Endothelial cell of umbilical vein (primary cell): ENCODE measurements at regions not wholly inside any gene's neighbourhood (a gene's known extent, or its start where the extent isn't known, plus 50 kb on each side); places are given as distances from the start of the nearest gene placed in this dataset.

ENCODE experiments used
- BruUV-seq: library from RNA; stranded (reverse); fragments of 400-500 nt; replicated peaks from 2 replicates; lab custom pipeline; 2021; lab: Mats Ljungman, UMichigan
- CTCF ChIA-PET: fragments of 300-600, 350-600 bp; sonication (Branson Sonifier 250); formaldehyde crosslinking; loops from one replicate; lab custom pipeline; 2021; ENCODE audit warnings: antibody characterized with exemption, inconsistent platforms; lab: Charles Lee
- POLR2A ChIA-PET: fragments of 300-600, 350-600 bp; sonication (Branson Sonifier 250); formaldehyde crosslinking; loops from one replicate; lab custom pipeline; 2021; ENCODE audit warnings: antibody characterized with exemption, inconsistent platforms; lab: Charles Lee
- DNase-seq: peaks from one replicate; pipeline ENCODE4 v3.0.0-alpha.2; 2011; ENCODE audit warnings: low read depth, low spot score
- FAIRE-seq: peaks from 2 replicates; lab custom pipeline; 2011; peaks lifted over from hg19 to GRCh38; lab: Jason Lieb, UNC
- H2AFZ ChIP-seq: 2 replicates; pipeline ENCODE4 v1.6.0; 2012; ENCODE audit warnings: low read depth, low read length, control low read depth, inconsistent platforms
- H3K27ac ChIP-seq: 2 replicates; pipeline ENCODE4 v1.5.1; 2011; ENCODE audit warnings: low read depth, mild to moderate bottlenecking, control low read depth, low read length, moderate library complexity; ENCODE audit not compliant: insufficient read depth
- H3K27me3 ChIP-seq, 2 experiments: 2 replicates each; pipeline versions ENCODE4 v1.6.0 to v1.6.1; 2011; ENCODE audit warnings: low read length in 2 of 2, mixed read lengths in 1 of 2; ENCODE audit not compliant: control insufficient read depth in 2 of 2, insufficient read depth in 2 of 2
- H3K36me3 ChIP-seq, 2 experiments: 2 replicates in 1 of 2; 3 replicates in 1 of 2; pipeline ENCODE4 v1.5.1; 2011; ENCODE audit warnings: low read length in 2 of 2, mild to moderate bottlenecking in 1 of 2, moderate library complexity in 1 of 2; ENCODE audit not compliant: control insufficient read depth in 2 of 2, insufficient read depth in 2 of 2; ENCODE audit errors: extremely low read depth in 1 of 2
- H3K4me1 ChIP-seq: 3 replicates; pipeline ENCODE4 v1.5.1; 2011; ENCODE audit warnings: mild to moderate bottlenecking, low read length; ENCODE audit not compliant: control insufficient read depth, insufficient read depth; ENCODE audit errors: extremely low read depth
- H3K4me2 ChIP-seq: 2 replicates; pipeline ENCODE4 v1.6.1; 2011; ENCODE audit warnings: low read length, control low read depth, mixed read lengths; ENCODE audit not compliant: insufficient read depth
- H3K4me3 ChIP-seq, 3 experiments: fragments of 200-600 bp in 1 of 3; sonication (generic), shearing (Covaris generic) in 1 of 3; replicated peaks in 1 of 3; 2 replicates each; pipeline ENCODE4 v1.5.1; 2011 to 2016; ENCODE audit warnings: control low read depth in 3 of 3, low read length in 3 of 3, mild to moderate bottlenecking in 2 of 3, inconsistent platforms in 1 of 3, low read depth in 1 of 3, moderate library complexity in 1 of 3; ENCODE audit not compliant: insufficient read depth in 1 of 3
- H3K79me2 ChIP-seq: 2 replicates; pipeline ENCODE4 v1.6.0; 2012; ENCODE audit warnings: low read length, inconsistent platforms; ENCODE audit not compliant: control insufficient read depth, insufficient read depth
- H3K9ac ChIP-seq: replicated peaks from 2 replicates; pipeline ENCODE3; 2011; ENCODE audit warnings: low read length, control low read depth; ENCODE audit not compliant: insufficient read depth; ENCODE audit errors: extremely low read depth
- H3K9me1 ChIP-seq: replicated peaks from 3 replicates; pipeline ENCODE4 v1.6.0; 2011; ENCODE audit warnings: mild to moderate bottlenecking, low read length; ENCODE audit not compliant: control insufficient read depth, insufficient read depth; ENCODE audit errors: extremely low read depth
- H3K9me3 ChIP-seq: replicated peaks from 2 replicates; pipeline ENCODE4 v1.5.1; 2012; ENCODE audit warnings: low read length, inconsistent platforms; ENCODE audit not compliant: control insufficient read depth, insufficient read depth
- H4K20me1 ChIP-seq: replicated peaks from 2 replicates; pipeline ENCODE3; 2011; ENCODE audit warnings: mild to moderate bottlenecking, low read length; ENCODE audit not compliant: control insufficient read depth, insufficient read depth; ENCODE audit errors: extremely low read depth
- FOS ChIP-seq: IDR thresholded peaks from 2 replicates; pipeline ENCODE4 v1.6.1; 2011; ENCODE audit warnings: mild to moderate bottlenecking, low read length, moderate library complexity, borderline replicate concordance; ENCODE audit not compliant: insufficient read depth
- GATA2 ChIP-seq: IDR thresholded peaks from 2 replicates; pipeline ENCODE4 v1.7.0; 2011; ENCODE audit warnings: low read depth, mild to moderate bottlenecking, moderate library complexity, mixed read lengths, low read length; ENCODE audit not compliant: insufficient read length, insufficient read depth
- JUN ChIP-seq: IDR thresholded peaks from 2 replicates; pipeline ENCODE4 v1.6.1; 2011; ENCODE audit warnings: borderline replicate concordance, low read depth; ENCODE audit not compliant: insufficient read length, insufficient read depth
- MYC ChIP-seq: IDR thresholded peaks from one replicate; pipeline ENCODE4 v1.6.1; 2011; ENCODE audit warnings: mild to moderate bottlenecking, low read depth, low read length
- POLR2A ChIP-seq: IDR thresholded peaks from 2 replicates; pipeline ENCODE4 v1.6.1; 2012; ENCODE audit warnings: low read depth, mild to moderate bottlenecking, control low read depth, low read length
- POLR2AphosphoS5 ChIP-seq: IDR thresholded peaks from 2 replicates; pipeline ENCODE4 v1.6.1; 2012; ENCODE audit warnings: low read depth, mild to moderate bottlenecking, control low read depth, low read length, moderate library complexity; ENCODE audit not compliant: insufficient read depth
- dilution Hi-C: fragments of 300-500 bp; cut with MboI; formaldehyde crosslinking; loops from one replicate; pipeline ENCODE4 v1.15.0; 2019; ENCODE audit warnings: low sequenced_read_pairs; ENCODE audit not compliant: extremely low pct_ligation_motif_present
- intact Hi-C: fragments of 100-400 bp; cut with micrococcal nuclease; formaldehyde crosslinking; loops from one replicate; pipeline ENCODE4 v1.10.0; 2022
- TF ChIP-seq, protein P1 (sequence below): IDR thresholded peaks from 2 replicates; pipeline ENCODE4 v1.6.1; 2011; ENCODE audit not compliant: insufficient read depth, insufficient read length

DNA sequence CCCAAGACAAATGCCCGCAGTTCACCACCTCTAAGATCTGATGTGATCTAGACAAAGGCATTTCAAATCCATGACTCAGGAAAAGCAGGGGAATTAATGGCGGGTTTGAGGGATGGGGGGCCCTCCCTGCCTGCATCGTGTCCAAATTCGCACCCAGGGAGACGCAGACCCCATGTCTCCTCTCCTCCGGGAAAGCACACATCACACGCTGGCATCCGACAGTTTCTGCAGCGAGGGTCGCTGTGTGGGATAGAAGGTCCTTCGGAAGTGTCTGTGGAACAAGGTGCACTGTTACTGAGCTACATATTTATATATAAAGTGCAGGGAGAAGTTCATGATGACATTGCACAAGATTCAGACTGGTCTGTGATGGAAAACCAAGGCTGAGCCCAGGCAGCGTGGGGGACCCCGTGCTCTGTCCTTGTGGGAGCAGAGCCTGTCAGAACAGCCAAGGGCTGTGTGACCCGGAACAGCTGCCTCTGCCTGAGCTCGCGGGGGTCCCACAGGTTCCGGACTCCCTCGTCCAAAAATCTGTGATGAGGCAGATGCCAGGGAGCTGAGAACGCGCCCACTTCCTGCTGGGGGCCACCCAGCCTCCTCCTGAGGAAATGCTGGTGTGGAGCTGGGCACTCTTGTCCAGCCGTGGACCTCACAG is 82.3 kb upstream of the CTDP1 start:
- TF ChIP-seq MYC (no peak), POLR2AphosphoS5 (no peak), POLR2A (no peak), GATA2 (no peak), JUN (no peak)
- TF ChIP-seq, protein P1, sequence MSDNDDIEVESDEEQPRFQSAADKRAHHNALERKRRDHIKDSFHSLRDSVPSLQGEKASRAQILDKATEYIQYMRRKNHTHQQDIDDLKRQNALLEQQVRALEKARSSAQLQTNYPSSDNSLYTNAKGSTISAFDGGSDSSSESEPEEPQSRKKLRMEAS: no peak
- H3K27me3 ChIP-seq: peaks cover 0 to 8% of the 10 kb centered on the region in 2 experiments
- intact Hi-C loops: no loop called here
- H3K9me1 ChIP-seq: no peaks in the 10 kb centered on the region
- H3K27ac ChIP-seq: no peak overlapping the region
- no peaks in the 10 kb centered on the region for H3K9me3 ChIP-seq
- no peak for DNase-seq
- no peaks in the 10 kb centered on the region for H4K20me1 ChIP-seq
- no TSS peak for BruUV-seq
- H3K4me1 ChIP-seq: no peaks in the 10 kb centered on the region
- POLR2A ChIA-PET: no interaction called here
- CTCF ChIA-PET: no interaction called here
- FAIRE-seq: no peak
- no peak overlapping the region for H2AFZ ChIP-seq
- no peak overlapping the region for H3K4me3 ChIP-seq
- H3K36me3 ChIP-seq: no peaks in the 10 kb centered on the region
- dilution Hi-C loops: no loop called here
- H3K79me2 ChIP-seq: no peaks in the 10 kb centered on the region
- H3K4me2 ChIP-seq: no peak overlapping the region
- H3K9ac ChIP-seq: no peak overlapping the region

DNA sequence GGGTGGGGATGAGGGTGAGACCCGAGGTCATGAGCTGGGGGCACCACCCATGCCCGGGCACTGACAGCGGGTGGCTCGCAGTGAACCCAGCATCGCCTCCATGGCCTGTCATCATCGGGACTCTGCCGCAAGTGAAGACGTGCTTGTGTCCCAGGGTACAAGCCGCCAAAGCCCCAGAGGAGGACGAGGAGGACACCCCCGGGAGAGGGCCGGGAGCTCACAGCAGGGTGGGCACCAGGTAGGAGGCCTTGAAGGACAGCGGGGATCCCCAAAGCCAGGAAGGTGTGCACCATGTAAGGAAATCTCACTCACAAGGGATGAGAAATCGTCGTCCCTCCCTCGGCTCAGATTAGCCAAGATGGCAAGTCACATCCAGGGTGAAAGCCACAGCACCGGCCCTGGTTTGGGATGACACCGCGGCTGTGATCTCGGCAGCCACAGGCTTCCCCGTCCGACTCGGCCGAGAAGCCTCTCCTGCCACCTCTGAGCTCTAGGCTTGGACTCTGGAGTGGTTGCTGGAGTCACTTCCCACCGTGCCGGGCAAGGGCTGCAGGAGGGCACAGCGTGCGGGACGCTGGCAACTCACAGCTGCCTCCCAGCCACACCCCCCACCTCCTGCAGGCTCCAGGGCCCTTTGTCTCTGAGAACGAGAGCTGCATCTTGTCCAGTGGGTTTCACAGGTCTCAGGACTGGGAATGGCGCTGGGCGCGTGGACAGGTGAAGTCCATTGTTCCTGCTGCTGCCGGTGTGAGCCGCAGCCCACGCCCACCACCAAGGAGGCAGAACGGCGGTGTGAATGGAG is 81.6 kb upstream of the CTDP1 start:
- Histone ChIP-seq H3K4me3 (no peak overlapping the region), H3K9me3 (no peaks in the 10 kb centered on the region), H3K36me3 (no peaks in the 10 kb centered on the region), H3K4me1 (no peaks in the 10 kb centered on the region), H3K79me2 (no peaks in the 10 kb centered on the region), H2AFZ (no peak overlapping the region), H4K20me1 (no peaks in the 10 kb centered on the region), H3K4me2 (no peak overlapping the region), H3K27ac (no peak overlapping the region), H3K9ac (no peak overlapping the region), H3K27me3 (peaks cover 0 to 8% of the 10 kb centered on the region in 2 experiments), H3K9me1 (no peaks in the 10 kb centered on the region)
- intact Hi-C loops (no loop called here), dilution Hi-C loops (no loop called here)
- DNase-seq: no peak
- CTCF ChIA-PET: no interaction called here
- TF ChIP-seq FOS (no peak), GATA2 (no peak), POLR2A (no peak), POLR2AphosphoS5 (no peak), JUN (no peak), MYC (no peak)
- POLR2A ChIA-PET: no interaction called here
- FAIRE-seq: no peak
- no TSS peak for BruUV-seq
